MM.1S (cell line): ENCODE measurements at regions not wholly inside any gene's neighbourhood (a gene's known extent, or its start where the extent isn't known, plus 50 kb on each side); places are given as distances from the start of the nearest gene placed in this dataset.

Experiments used
- DNase-seq: peaks from one replicate; pipeline ENCODE4 v3.0.0-alpha.2; 2015
- H2AFZ ChIP-seq: fragments of 300-600 bp; sonication (generic); 2 replicates; pipeline ENCODE4 v1.6.0; 2016; ENCODE audit warnings: antibody characterized with exemption, low read length
- H3F3A ChIP-seq: fragments of 300-600 bp; sonication (generic); 2 replicates; pipeline ENCODE4 v1.6.1; 2016; ENCODE audit warnings: mild to moderate bottlenecking, antibody characterized with exemption, low read length, moderate library complexity, mixed read lengths; ENCODE audit not compliant: insufficient read depth
- H3K27ac ChIP-seq: fragments of 300-600 bp; sonication (generic); 2 replicates; pipeline ENCODE4 v1.5.1; 2016; ENCODE audit warnings: mild to moderate bottlenecking, low read length
- H3K27me3 ChIP-seq: fragments of 300-600 bp; sonication (generic); replicated peaks from 2 replicates; pipeline ENCODE4 v1.6.0; 2016; ENCODE audit warnings: low read length; ENCODE audit not compliant: insufficient read depth
- H3K36me3 ChIP-seq: fragments of 300-600 bp; sonication (generic); replicated peaks from 2 replicates; pipeline ENCODE4 v1.6.1; 2016; ENCODE audit warnings: mild to moderate bottlenecking, low read length, mixed read lengths; ENCODE audit not compliant: insufficient read depth
- H3K4me1 ChIP-seq: fragments of 300-600 bp; sonication (generic); 2 replicates; pipeline ENCODE4 v1.6.1; 2016; ENCODE audit warnings: low read length, mixed read lengths
- H3K4me2 ChIP-seq: fragments of 300-600 bp; sonication (generic); 2 replicates; pipeline ENCODE4 v1.6.0; 2016; ENCODE audit warnings: low read depth, low read length
- H3K4me3 ChIP-seq: fragments of 300-600 bp; sonication (generic); 2 replicates; pipeline ENCODE4 v1.5.1; 2016; ENCODE audit warnings: low read length, mixed read lengths
- H3K79me2 ChIP-seq: fragments of 300-600 bp; sonication (generic); 2 replicates; pipeline ENCODE4 v1.6.1; 2016; ENCODE audit warnings: mixed run types, low read length, mixed read lengths
- H3K9ac ChIP-seq: fragments of 300-600 bp; sonication (generic); 2 replicates; pipeline ENCODE4 v1.6.1; 2016; ENCODE audit warnings: low read length, mixed read lengths
- H3K9me2 ChIP-seq: fragments of 300-600 bp; sonication (generic); replicated peaks from 2 replicates; pipeline ENCODE4 v1.6.1; 2016; ENCODE audit warnings: mild to moderate bottlenecking, low read length, mixed read lengths; ENCODE audit not compliant: insufficient read depth
- H3K9me3 ChIP-seq: fragments of 300-600 bp; sonication (generic); replicated peaks from 2 replicates; pipeline ENCODE4 v1.6.1; 2016; ENCODE audit warnings: mild to moderate bottlenecking, low read length, mixed read lengths; ENCODE audit not compliant: insufficient read depth
- H4K20me1 ChIP-seq: fragments of 300-600 bp; sonication (generic); 2 replicates; pipeline ENCODE4 v1.6.1; 2016; ENCODE audit warnings: mild to moderate bottlenecking, low read length, moderate library complexity, mixed read lengths; ENCODE audit not compliant: insufficient read depth
- CTCF ChIP-seq: fragments of 300-600 bp; sonication (generic); IDR thresholded peaks from 2 replicates; pipeline ENCODE4 v1.5.1; 2016; ENCODE audit warnings: antibody characterized with exemption, low read length, mixed read lengths
- EZH2 ChIP-seq: fragments of 300-600 bp; sonication (generic); optimal IDR thresholded peaks from 2 replicates; pipeline ENCODE3; 2017; ENCODE audit warnings: low read depth, mild to moderate bottlenecking, antibody characterized with exemption, low read length, mixed read lengths
- EZH2phosphoT487 ChIP-seq: fragments of 300-600 bp; sonication (generic); IDR thresholded peaks from 2 replicates; pipeline ENCODE4 v1.6.1; 2018; ENCODE audit warnings: antibody characterized with exemption, low read length

- 0 out of 2 replicates have a peak, but pooled peaks cover 8% of the 10 kb centered on the region for H3F3A ChIP-seq
- no peaks in the 10 kb centered on the region for H4K20me1 ChIP-seq
- H3K4me3 ChIP-seq: no peak overlapping the region
- no peak overlapping the region for H3K4me2 ChIP-seq
- H3K36me3 ChIP-seq: no peaks in the 10 kb centered on the region
- no peak for TF ChIP-seq EZH2phosphoT487
- no peak for TF ChIP-seq CTCF
- TF ChIP-seq EZH2: no peak
- no peaks in the 10 kb centered on the region for H3K79me2 ChIP-seq
- H3K9ac ChIP-seq: no peak overlapping the region
- no peaks in the 10 kb centered on the region for H3K9me2 ChIP-seq
- H3K27me3 ChIP-seq: no peaks in the 10 kb centered on the region
- H2AFZ ChIP-seq: no peak overlapping the region
- DNase-seq: no peak
- peaks cover 23% of the 10 kb centered on the region for H3K4me1 ChIP-seq
- H3K27ac ChIP-seq: no peak overlapping the region
- H3K9me3 ChIP-seq: no peaks in the 10 kb centered on the region
Observed at GRCh38 chr7:25727876-25728275, 424.1 kb upstream of the NFE2L3 start.

- no peak overlapping the region for H3K4me3 ChIP-seq
- H3K36me3 ChIP-seq: no peaks in the 10 kb centered on the region
- H3F3A ChIP-seq: 0 out of 2 replicates have a peak, but pooled peaks cover 1% of the 10 kb centered on the region
- H3K9me2 ChIP-seq: no peaks in the 10 kb centered on the region
- no peak for TF ChIP-seq CTCF
- TF ChIP-seq EZH2: no peak
- TF ChIP-seq EZH2phosphoT487: no peak
- no peak for DNase-seq
- H3K4me1 ChIP-seq: peaks cover 9% of the 10 kb centered on the region
- H4K20me1 ChIP-seq: no peaks in the 10 kb centered on the region
- H3K9me3 ChIP-seq: no peaks in the 10 kb centered on the region
- H3K79me2 ChIP-seq: no peaks in the 10 kb centered on the region
- H3K4me2 ChIP-seq: no peak overlapping the region
- H3K27ac ChIP-seq: no peak overlapping the region
- no peak overlapping the region for H3K9ac ChIP-seq
- H3K27me3 ChIP-seq: no peaks in the 10 kb centered on the region
- no peak overlapping the region for H2AFZ ChIP-seq
Observed at GRCh38 chr7:25731068-25731845, 420.7 kb upstream of the NFE2L3 start.

GRCh38 chr7:25731846-25732245, 420.2 kb upstream of the NFE2L3 start:
- Histone ChIP-seq H3K79me2 (no peaks in the 10 kb centered on the region), H3K27ac (no peak overlapping the region)

More at GRCh38 chr7:25731846-25732245, 420.2 kb upstream of the NFE2L3 start:
- Histone ChIP-seq H3K36me3 (no peaks in the 10 kb centered on the region), H3F3A (no peaks in the 10 kb centered on the region), H3K4me2 (no peak overlapping the region), H3K9me2 (no peaks in the 10 kb centered on the region), H3K9me3 (no peaks in the 10 kb centered on the region), H2AFZ (no peak overlapping the region), H3K4me3 (no peak overlapping the region), H3K4me1 (peaks cover 3% of the 10 kb centered on the region), H4K20me1 (no peaks in the 10 kb centered on the region), H3K27me3 (no peaks in the 10 kb centered on the region), H3K9ac (no peak overlapping the region)
- DNase-seq: no peak
- TF ChIP-seq EZH2 (no peak), CTCF (no peak), EZH2phosphoT487 (no peak)
